ENCODE measurements at regions not wholly inside any gene's neighbourhood (a gene's known extent, or its start where the extent isn't known, plus 50 kb on each side); places are given as distances from the start of the nearest gene placed in this dataset.

DNA sequence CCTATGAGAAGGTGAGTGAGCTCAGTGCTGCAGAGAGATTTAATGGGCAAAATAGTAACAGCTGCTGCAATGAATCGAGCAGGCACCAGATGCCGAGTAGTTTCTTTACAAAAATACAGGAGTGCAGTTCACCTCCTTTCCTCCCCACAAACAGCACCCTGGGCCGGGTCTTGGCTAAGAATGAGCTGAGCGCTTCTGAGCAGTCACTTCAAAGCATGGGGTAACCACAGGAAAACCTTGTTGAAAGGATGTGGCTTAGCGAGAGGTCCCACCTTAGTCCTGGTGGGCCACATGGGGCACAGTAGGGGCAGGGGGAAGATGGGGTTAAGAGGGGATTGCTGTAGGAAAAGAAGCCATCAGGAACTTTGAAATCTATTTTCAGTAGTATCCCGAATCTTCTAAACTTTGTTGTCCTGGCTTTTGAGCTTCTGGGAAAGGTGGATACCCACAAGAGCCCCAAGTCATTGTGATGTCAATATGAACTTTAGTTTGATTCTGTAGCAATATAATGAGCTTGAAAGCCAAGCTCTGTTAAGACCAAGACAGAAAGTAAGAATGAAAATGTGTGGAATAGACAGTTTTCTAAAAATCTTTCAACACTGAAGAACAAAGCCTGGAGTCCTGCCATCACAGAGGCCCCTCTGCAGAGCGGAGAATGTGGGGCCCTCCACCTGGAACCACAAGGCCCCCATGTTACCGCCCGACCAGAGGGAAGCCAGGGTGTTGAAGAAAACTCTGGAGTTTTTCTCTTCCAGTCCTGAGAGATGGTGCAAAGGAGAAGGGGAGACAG is 101.0 kb upstream of the ZNF236 start:
- Histone ChIP-seq H3K27me3 (replicated peaks; ENCODE audit: control insufficient read depth, insufficient read depth, low read length, poor library complexity, severe bottlenecking) (no peaks in the 10 kb centered on the region), H3K27ac (ENCODE audit: insufficient read depth, low read length, poor library complexity, severe bottlenecking) (no peak overlapping the region), H3K36me3 (ENCODE audit: control insufficient read depth, insufficient read depth, low read length) (no peaks in the 10 kb centered on the region), H3K9me3 (ENCODE audit: control insufficient read depth, low read length) (no peaks in the 10 kb centered on the region), H3K4me1 (ENCODE audit: control insufficient read depth, insufficient read depth, low read length, poor library complexity, severe bottlenecking) (peaks cover 40% of the 10 kb centered on the region), H3K4me3 (ENCODE audit: insufficient read depth, low read depth, low read length, poor library complexity, severe bottlenecking) (peak overlapping the region; percentile 27)
- DNase-seq, result peak; percentile 24 to 37 (median 26)

- peak overlapping the region; percentile 27 for H3K4me3 ChIP-seq (ENCODE audit: insufficient read depth, low read depth, low read length, poor library complexity, severe bottlenecking)
- peaks cover 40% of the 10 kb centered on the region for H3K4me1 ChIP-seq (ENCODE audit: control insufficient read depth, insufficient read depth, low read length, poor library complexity, severe bottlenecking)
- no peaks in the 10 kb centered on the region for H3K27me3 ChIP-seq (replicated peaks; ENCODE audit: control insufficient read depth, insufficient read depth, low read length, poor library complexity, severe bottlenecking)
- no peak overlapping the region for H3K27ac ChIP-seq (ENCODE audit: insufficient read depth, low read length, poor library complexity, severe bottlenecking)
- no peaks in the 10 kb centered on the region for H3K36me3 ChIP-seq (ENCODE audit: control insufficient read depth, insufficient read depth, low read length)
- DNase-seq, result no peak
- no peaks in the 10 kb centered on the region for H3K9me3 ChIP-seq (ENCODE audit: control insufficient read depth, low read length)
Observed at GRCh38 chr18:76720683-76721082, 101.7 kb upstream of the ZNF236 start.

- Histone ChIP-seq H3K27me3 (replicated peaks; ENCODE audit: control insufficient read depth, insufficient read depth, low read length, poor library complexity, severe bottlenecking) (no peaks in the 10 kb centered on the region), H3K4me1 (ENCODE audit: control insufficient read depth, insufficient read depth, low read length, poor library complexity, severe bottlenecking) (peaks cover 7% of the 10 kb centered on the region), H3K9me3 (ENCODE audit: control insufficient read depth, low read length) (no peaks in the 10 kb centered on the region), H3K4me3 (ENCODE audit: insufficient read depth, low read depth, low read length, poor library complexity, severe bottlenecking) (no peak overlapping the region), H3K36me3 (ENCODE audit: control insufficient read depth, insufficient read depth, low read length) (no peaks in the 10 kb centered on the region), H3K27ac (ENCODE audit: insufficient read depth, low read length, poor library complexity, severe bottlenecking) (no peak overlapping the region)
- DNase-seq, result no peak
Observed at GRCh38 chr18:76715012-76715610, 107.2 kb upstream of the ZNF236 start.

DNA sequence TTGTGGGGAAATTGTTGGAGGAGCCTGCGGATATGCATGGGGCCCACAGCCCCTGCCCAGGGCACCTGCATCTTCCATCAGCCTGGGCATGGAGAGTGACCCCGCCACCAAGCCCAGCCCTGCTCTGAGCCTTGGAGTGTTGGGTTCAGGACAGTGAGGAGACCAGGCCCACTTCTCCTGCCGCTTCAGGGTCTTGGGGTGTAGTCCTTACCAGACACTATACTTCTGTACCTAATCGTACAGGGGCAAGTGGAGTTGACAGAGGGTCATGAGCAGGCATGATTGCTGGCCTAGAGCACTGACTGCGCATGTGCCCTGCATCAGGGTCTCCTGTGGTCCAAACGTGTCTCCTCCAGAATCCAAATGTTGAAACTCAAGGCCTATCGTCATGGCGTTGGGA is 108.9 kb upstream of the ZNF236 start:
- H3K27ac ChIP-seq (ENCODE audit: insufficient read depth, low read length, poor library complexity, severe bottlenecking), result no peak overlapping the region

DNA sequence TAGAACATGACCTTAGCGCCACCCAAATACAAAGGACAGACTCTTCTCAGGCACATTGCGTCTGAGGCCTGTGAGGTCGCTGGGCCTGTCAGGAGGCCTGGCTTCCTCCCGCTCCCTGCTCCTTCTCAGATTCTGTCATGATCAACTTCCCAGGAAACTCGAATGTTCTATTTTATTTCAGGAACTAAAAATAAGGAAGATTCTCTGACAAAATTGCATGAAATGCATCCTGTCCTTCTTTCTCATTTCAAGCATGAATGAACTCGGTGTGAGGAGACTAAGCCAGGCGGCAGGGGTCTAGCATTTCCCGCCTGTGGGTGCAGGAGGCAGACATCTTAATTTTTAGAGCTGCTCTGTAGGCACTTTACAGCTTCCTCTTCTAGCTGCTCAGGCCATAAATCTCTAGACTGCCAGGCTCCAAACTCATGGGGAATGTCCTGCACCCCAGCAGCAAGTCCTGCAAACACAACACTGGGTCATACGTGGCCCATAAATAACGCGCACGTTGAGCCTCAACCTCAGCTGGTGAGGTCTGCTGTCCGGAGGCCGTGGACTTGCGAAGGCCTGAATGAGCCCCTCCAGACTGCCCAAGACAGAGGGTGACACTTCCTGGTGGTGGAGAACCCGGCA is 109.7 kb upstream of the ZNF236 start:
- Histone ChIP-seq H3K9me3 (ENCODE audit: control insufficient read depth, low read length) (no peaks in the 10 kb centered on the region), H3K27ac (ENCODE audit: insufficient read depth, low read length, poor library complexity, severe bottlenecking) (no peak overlapping the region), H3K4me1 (ENCODE audit: control insufficient read depth, insufficient read depth, low read length, poor library complexity, severe bottlenecking) (peaks cover 3% of the 10 kb centered on the region), H3K36me3 (ENCODE audit: control insufficient read depth, insufficient read depth, low read length) (no peaks in the 10 kb centered on the region), H3K4me3 (ENCODE audit: insufficient read depth, low read depth, low read length, poor library complexity, severe bottlenecking) (no peak overlapping the region), H3K27me3 (replicated peaks; ENCODE audit: control insufficient read depth, insufficient read depth, low read length, poor library complexity, severe bottlenecking) (no peaks in the 10 kb centered on the region)
- no peak for DNase-seq

More for the DNA sequence above, 108.9 kb upstream of the ZNF236 start:
- Histone ChIP-seq H3K27me3 (replicated peaks; ENCODE audit: control insufficient read depth, insufficient read depth, low read length, poor library complexity, severe bottlenecking) (no peaks in the 10 kb centered on the region), H3K9me3 (ENCODE audit: control insufficient read depth, low read length) (no peaks in the 10 kb centered on the region), H3K4me1 (ENCODE audit: control insufficient read depth, insufficient read depth, low read length, poor library complexity, severe bottlenecking) (peaks cover 3% of the 10 kb centered on the region), H3K36me3 (ENCODE audit: control insufficient read depth, insufficient read depth, low read length) (no peaks in the 10 kb centered on the region), H3K4me3 (ENCODE audit: insufficient read depth, low read depth, low read length, poor library complexity, severe bottlenecking) (no peak overlapping the region)
- no peak for DNase-seq

GRCh38 chr18:76710646-76711520 is 111.5 kb upstream of the ZNF236 start:
- Histone ChIP-seq H3K27me3 (replicated peaks; ENCODE audit: control insufficient read depth, insufficient read depth, low read length, poor library complexity, severe bottlenecking) (no peaks in the 10 kb centered on the region), H3K27ac (ENCODE audit: insufficient read depth, low read length, poor library complexity, severe bottlenecking) (no peak overlapping the region), H3K36me3 (ENCODE audit: control insufficient read depth, insufficient read depth, low read length) (no peaks in the 10 kb centered on the region), H3K4me1 (ENCODE audit: control insufficient read depth, insufficient read depth, low read length, poor library complexity, severe bottlenecking) (peaks cover 3% of the 10 kb centered on the region), H3K4me3 (ENCODE audit: insufficient read depth, low read depth, low read length, poor library complexity, severe bottlenecking) (no peak overlapping the region), H3K9me3 (ENCODE audit: control insufficient read depth, low read length) (no peaks in the 10 kb centered on the region)
- DNase-seq, result no peak

GRCh38 chr18:76709659-76710645 is 112.4 kb upstream of the ZNF236 start:
- no peaks in the 10 kb centered on the region for H3K36me3 ChIP-seq (ENCODE audit: control insufficient read depth, insufficient read depth, low read length)
- H3K4me1 ChIP-seq (ENCODE audit: control insufficient read depth, insufficient read depth, low read length, poor library complexity, severe bottlenecking), result peaks cover 3% of the 10 kb centered on the region
- no peak overlapping the region for H3K27ac ChIP-seq (ENCODE audit: insufficient read depth, low read length, poor library complexity, severe bottlenecking)
- H3K27me3 ChIP-seq (replicated peaks; ENCODE audit: control insufficient read depth, insufficient read depth, low read length, poor library complexity, severe bottlenecking), result no peaks in the 10 kb centered on the region
- peak; percentile 15 to 21 (median 16) for DNase-seq
- H3K4me3 ChIP-seq (ENCODE audit: insufficient read depth, low read depth, low read length, poor library complexity, severe bottlenecking), result no peak overlapping the region
- H3K9me3 ChIP-seq (ENCODE audit: control insufficient read depth, low read length), result no peaks in the 10 kb centered on the region

- Histone ChIP-seq H3K4me1 (ENCODE audit: control insufficient read depth, insufficient read depth, low read length, poor library complexity, severe bottlenecking) (peaks cover 3% of the 10 kb centered on the region), H3K36me3 (ENCODE audit: control insufficient read depth, insufficient read depth, low read length) (no peaks in the 10 kb centered on the region), H3K9me3 (ENCODE audit: control insufficient read depth, low read length) (no peaks in the 10 kb centered on the region), H3K4me3 (ENCODE audit: insufficient read depth, low read depth, low read length, poor library complexity, severe bottlenecking) (no peak overlapping the region), H3K27ac (ENCODE audit: insufficient read depth, low read length, poor library complexity, severe bottlenecking) (no peak overlapping the region), H3K27me3 (replicated peaks; ENCODE audit: control insufficient read depth, insufficient read depth, low read length, poor library complexity, severe bottlenecking) (no peaks in the 10 kb centered on the region)
- no peak for DNase-seq
Observed at GRCh38 chr18:76708722-76709353, 113.5 kb upstream of the ZNF236 start.
